ENCODE measurements at regions not wholly inside any gene's neighbourhood (a gene's known extent, or its start where the extent isn't known, plus 50 kb on each side); places are given as distances from the start of the nearest gene placed in this dataset.

DNA sequence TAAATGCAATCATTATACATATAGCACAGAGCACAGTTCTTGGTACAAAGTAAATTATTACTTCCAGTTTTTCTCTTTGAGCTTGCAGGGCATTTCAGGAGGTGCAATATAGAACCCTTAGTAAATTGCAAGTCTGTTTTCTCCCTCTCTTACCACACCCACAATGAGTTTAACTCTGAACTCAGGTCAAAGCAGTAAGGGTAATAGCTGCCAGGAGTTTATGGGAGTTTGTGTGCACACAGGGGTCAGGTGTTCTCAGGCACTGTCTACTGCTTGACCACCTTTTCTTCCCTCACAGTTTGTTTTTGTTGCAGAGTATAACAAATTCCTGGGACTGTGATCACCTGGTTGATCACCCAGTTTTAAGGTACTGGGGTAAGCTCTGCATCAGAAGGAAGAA, 478.5 kb upstream of the TENM4 start:
- Histone ChIP-seq H3K9ac (replicated peaks in 1 of 4; ENCODE audit: extremely low read depth in 1 of 4, low read depth in 3 of 4, low read length in 3 of 4) (no peak overlapping the region), H2AFZ (ENCODE audit: low read length) (no peak overlapping the region), H3K18ac (ENCODE audit: extremely low read depth, low read length) (no peak overlapping the region), H3K4ac (replicated peaks; ENCODE audit: insufficient read length, low read depth, low read length) (no peak overlapping the region), H4K20me1 (replicated peaks in 1 of 2; ENCODE audit: control insufficient read depth in 1 of 2, insufficient read depth in 2 of 2, low read length in 2 of 2) (no peaks in the 10 kb centered on the region), H3K79me1 (ENCODE audit: low read depth, low read length) (no peaks in the 10 kb centered on the region), H3K27me3 (replicated peaks in 1 of 4; ENCODE audit: control insufficient read depth in 3 of 4, extremely low read depth in 1 of 4, insufficient read depth in 3 of 4, low read length in 3 of 4) (no peaks in the 10 kb centered on the region), H3K79me2 (ENCODE audit: control insufficient read depth in 1 of 2, insufficient read depth in 2 of 2, low read length in 2 of 2) (no peaks in the 10 kb centered on the region), H3K23ac (ENCODE audit: insufficient read length) (no peak overlapping the region), H3K36me3 (ENCODE audit: control insufficient read depth in 2 of 4, insufficient read depth in 4 of 4, low read length in 3 of 4) (no peaks in the 10 kb centered on the region), H2BK15ac (ENCODE audit: low read length) (no peak overlapping the region), H3K56ac (replicated peaks; ENCODE audit: insufficient read length, low read depth, low read length) (no peak overlapping the region), H2BK120ac (replicated peaks; ENCODE audit: low read depth, low read length) (no peak overlapping the region), H3K4me2 (ENCODE audit: insufficient read depth in 1 of 2, low read depth in 2 of 2, low read length in 2 of 2) (no peak overlapping the region), H3K23me2 (ENCODE audit: low read depth, low read length) (no peaks in the 10 kb centered on the region), H3K9me3 (ENCODE audit: insufficient read depth in 2 of 2, low read depth in 1 of 2, low read length in 1 of 2) (no peaks in the 10 kb centered on the region), H3K4me3 (ENCODE audit: extremely low read depth in 1 of 4, insufficient read depth in 2 of 4, low read depth in 3 of 4, low read length in 4 of 4) (no peak overlapping the region), H3K14ac (ENCODE audit: insufficient read length) (no peak overlapping the region), H3K4me1 (replicated peaks in 1 of 4; ENCODE audit: control insufficient read depth in 3 of 4, insufficient read depth in 4 of 4, low read length in 3 of 4) (no peaks in the 10 kb centered on the region), H4K8ac (ENCODE audit: extremely low read depth, insufficient read depth, low read length) (no peak overlapping the region), H4K5ac (ENCODE audit: insufficient read length, low read depth, low read length) (no peak overlapping the region), H2BK12ac (ENCODE audit: low read depth, low read length) (no peak overlapping the region), H4K91ac (replicated peaks; ENCODE audit: insufficient read length, low read length) (no peak overlapping the region), H2AK5ac (ENCODE audit: low read depth, low read length) (no peak overlapping the region), H2BK20ac (ENCODE audit: low read length) (no peak overlapping the region), H3K27ac (ENCODE audit: low read depth, low read length) (no peak overlapping the region), H2BK5ac (ENCODE audit: low read depth, low read length) (no peak overlapping the region)
- DNase-seq (ENCODE audit: low read depth in 1 of 2, low spot score in 2 of 2) (no peak), FAIRE-seq (no peak)
- POLR2A ChIA-PET (ENCODE audit: partially characterized antibody): no interaction called here
- CTCF ChIA-PET (ENCODE audit: partially characterized antibody): no interaction called here
- TF ChIP-seq SIRT6 (IDR thresholded peaks at IDR 0.05; ENCODE audit: low read length): no peak

All from H1 (cell line).